Activated CD4-positive, alpha-beta T cell treated with anti-CD3 and anti-CD28 coated beads, Interleukin-2, amount 10 ng/mL, durations not matched to agents 7 days and 5 days (primary cell): ENCODE measurements at regions not wholly inside any gene's neighbourhood (a gene's known extent, or its start where the extent isn't known, plus 50 kb on each side); places are given as distances from the start of the nearest gene placed in this dataset.

ENCODE experiments used
- CTCF ChIA-PET: fragments of 350-600 bp; sonication (Branson Sonifier 250); formaldehyde crosslinking; loops from one replicate; lab custom pipeline; 2021; ENCODE audit warnings: antibody characterized with exemption; lab: Charles Lee
- POLR2A ChIA-PET: fragments of 350-600 bp; sonication (Branson Sonifier 250); formaldehyde crosslinking; loops from one replicate; lab custom pipeline; 2021; ENCODE audit warnings: antibody characterized with exemption; lab: Charles Lee
- DNase-seq: peaks from one replicate; pipeline ENCODE4 v3.0.0-alpha.2; 2020
- H3K27ac Mint-ChIP-seq: one replicate; pipeline ENCODE4 v1.8.0; 2021; ENCODE audit warnings: mild to moderate bottlenecking, moderate library complexity, mixed read lengths
- H3K27me3 Mint-ChIP-seq: one replicate; pipeline ENCODE4 v1.8.0; 2021; ENCODE audit warnings: mixed read lengths
- H3K36me3 Mint-ChIP-seq: one replicate; pipeline ENCODE4 v1.8.0; 2021; ENCODE audit warnings: low read depth, mixed read lengths
- H3K4me1 Mint-ChIP-seq: one replicate; pipeline ENCODE4 v1.8.0; 2021; ENCODE audit warnings: mixed read lengths
- H3K4me3 Mint-ChIP-seq: one replicate; pipeline ENCODE4 v1.8.0; 2021; ENCODE audit warnings: mild to moderate bottlenecking, moderate library complexity, mixed read lengths
- H3K9me3 Mint-ChIP-seq: one replicate; pipeline ENCODE4 v1.8.0; 2021; ENCODE audit warnings: mixed read lengths

- Mint-ChIP-seq H3K4me1 (no peaks in the 10 kb centered on the region), H3K27ac (no peak overlapping the region), H3K9me3 (no peaks in the 10 kb centered on the region), H3K4me3 (no peak overlapping the region), H3K36me3 (no peaks in the 10 kb centered on the region), H3K27me3 (no peaks in the 10 kb centered on the region)
- ChIA-PET CTCF (no interaction called here), POLR2A (no interaction called here)
- DNase-seq, result no peak
Measured at GRCh38 chr13:72141855-72142519, 275.0 kb upstream of the DACH1 start.

GRCh38 chr13:72139192-72139591, 272.2 kb upstream of the DACH1 start:
- Mint-ChIP-seq H3K36me3 (no peaks in the 10 kb centered on the region), H3K4me1 (no peaks in the 10 kb centered on the region), H3K27me3 (no peaks in the 10 kb centered on the region), H3K9me3 (no peaks in the 10 kb centered on the region), H3K27ac (no peak overlapping the region), H3K4me3 (no peak overlapping the region)
- DNase-seq, result no peak
- CTCF ChIA-PET, result no interaction called here
- POLR2A ChIA-PET, result no interaction called here

DNA sequence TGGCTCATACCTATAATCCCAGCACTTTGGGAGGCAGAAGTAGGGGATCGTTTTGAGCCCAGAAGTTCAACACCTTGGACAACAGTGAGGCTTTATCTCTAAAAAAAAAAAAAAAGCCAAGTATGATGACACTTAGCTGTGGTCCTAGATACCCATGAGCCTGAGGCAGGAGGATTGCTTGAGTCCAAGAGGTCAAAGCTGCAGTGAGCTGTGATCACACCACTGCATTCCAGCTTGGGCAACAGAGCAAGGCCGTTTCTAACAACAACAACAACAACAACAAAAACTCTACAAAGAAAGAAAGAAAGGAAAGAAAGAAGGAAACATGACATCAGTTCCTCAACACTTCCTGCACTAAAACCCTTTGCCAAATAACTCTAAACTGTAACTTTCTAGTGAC, 265.1 kb upstream of the DACH1 start:
- Mint-ChIP-seq H3K9me3 (no peaks in the 10 kb centered on the region), H3K27ac (no peak overlapping the region), H3K4me1 (no peaks in the 10 kb centered on the region), H3K36me3 (no peaks in the 10 kb centered on the region), H3K4me3 (no peak overlapping the region), H3K27me3 (no peaks in the 10 kb centered on the region)
- DNase-seq, result no peak
- POLR2A ChIA-PET, result no interaction called here
- CTCF ChIA-PET, result no interaction called here

DNA sequence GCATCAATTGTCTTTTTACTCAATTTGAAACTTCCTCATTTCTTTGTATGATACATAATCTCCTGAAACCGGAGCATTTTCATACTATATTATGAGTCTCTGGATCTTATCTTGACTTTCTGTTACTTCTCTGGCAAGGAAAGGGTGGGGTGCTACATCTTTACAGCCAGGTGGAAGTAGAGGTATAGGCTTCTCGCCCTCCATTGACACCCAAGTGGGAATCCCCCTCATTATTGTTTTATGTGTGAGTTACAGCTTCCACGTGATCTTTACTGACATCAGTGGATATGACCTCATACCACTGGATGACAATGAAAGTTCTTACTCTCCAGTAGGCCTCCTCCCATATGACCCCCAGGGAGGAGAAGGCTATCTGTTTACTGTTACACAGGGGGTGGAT, 262.1 kb upstream of the DACH1 start:
- CTCF ChIA-PET, result no interaction called here

DNA sequence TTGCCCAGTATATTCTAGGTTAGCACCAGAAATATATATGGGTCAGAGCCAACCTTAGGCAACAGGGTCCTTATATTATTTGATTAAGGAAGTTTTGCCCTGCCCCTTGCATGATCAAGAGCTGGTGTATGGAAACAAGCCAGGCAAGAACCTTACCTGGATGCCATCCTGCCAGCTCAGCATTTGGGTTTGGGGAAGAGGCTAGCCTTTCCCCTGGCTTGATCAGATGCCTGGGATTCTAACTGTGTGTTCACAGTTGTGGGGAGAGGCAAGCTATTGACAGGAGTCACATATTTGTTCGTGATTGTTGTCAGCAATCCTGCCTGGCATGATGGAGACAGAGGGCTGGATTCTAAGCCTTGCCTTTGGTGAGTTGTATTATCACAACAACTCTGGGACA, 260.0 kb upstream of the DACH1 start:
- H3K9me3 Mint-ChIP-seq, result no peaks in the 10 kb centered on the region
- DNase-seq, result no peak
- H3K27me3 Mint-ChIP-seq, result no peaks in the 10 kb centered on the region
- H3K36me3 Mint-ChIP-seq, result no peaks in the 10 kb centered on the region
- CTCF ChIA-PET, result no interaction called here
- no peak overlapping the region for H3K27ac Mint-ChIP-seq
- POLR2A ChIA-PET, result no interaction called here
- H3K4me1 Mint-ChIP-seq, result no peaks in the 10 kb centered on the region
- H3K4me3 Mint-ChIP-seq, result no peak overlapping the region

More for the DNA sequence above, 262.1 kb upstream of the DACH1 start:
- no peak for DNase-seq
- no peak overlapping the region for H3K4me3 Mint-ChIP-seq
- H3K36me3 Mint-ChIP-seq, result no peaks in the 10 kb centered on the region
- no peak overlapping the region for H3K27ac Mint-ChIP-seq
- no peaks in the 10 kb centered on the region for H3K27me3 Mint-ChIP-seq
- H3K9me3 Mint-ChIP-seq, result no peaks in the 10 kb centered on the region
- POLR2A ChIA-PET, result no interaction called here
- no peaks in the 10 kb centered on the region for H3K4me1 Mint-ChIP-seq

DNA sequence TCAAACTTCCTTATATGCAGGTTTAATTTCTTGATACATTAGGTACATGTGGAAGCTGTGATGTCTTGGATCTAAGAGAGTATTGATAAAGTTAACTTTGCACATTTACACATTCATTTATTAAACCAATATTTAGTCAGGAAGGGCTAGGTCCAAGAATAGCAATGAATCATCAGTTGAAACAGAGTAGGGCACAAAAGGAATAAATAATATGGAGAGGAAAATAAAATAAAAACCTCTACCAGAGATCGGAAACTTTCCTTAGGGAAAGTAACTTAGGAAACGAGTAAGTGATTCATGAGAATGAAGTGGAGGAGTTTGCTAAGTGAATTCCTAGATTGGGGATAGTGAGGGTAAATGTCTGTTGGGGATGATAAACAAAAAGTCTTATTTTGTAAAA, 259.4 kb upstream of the DACH1 start:
- no peak for DNase-seq
- Mint-ChIP-seq H3K36me3 (no peaks in the 10 kb centered on the region), H3K4me1 (no peaks in the 10 kb centered on the region), H3K27me3 (no peaks in the 10 kb centered on the region), H3K4me3 (no peak overlapping the region), H3K27ac (no peak overlapping the region), H3K9me3 (no peaks in the 10 kb centered on the region)
- CTCF ChIA-PET, result no interaction called here
- POLR2A ChIA-PET, result no interaction called here

DNA sequence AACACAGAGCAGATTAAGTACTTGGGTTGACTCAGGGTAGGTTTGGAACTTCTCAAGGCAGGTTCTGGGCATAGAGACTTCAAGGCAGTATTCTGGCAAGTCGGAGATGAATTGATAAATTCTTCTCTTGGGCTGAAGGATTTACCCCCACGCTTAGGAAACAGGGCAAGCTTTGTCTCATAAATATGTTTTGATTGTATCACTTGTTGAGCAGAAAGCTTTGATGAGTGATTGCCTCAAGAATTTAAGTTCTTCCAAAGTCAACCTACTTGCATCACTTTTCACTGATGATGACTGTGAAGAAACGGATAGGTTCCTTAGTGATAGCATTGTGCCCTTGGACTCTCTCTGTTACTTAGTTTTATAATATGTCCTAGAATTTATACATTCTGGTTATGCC, 258.6 kb upstream of the DACH1 start:
- CTCF ChIA-PET, result no interaction called here
- Mint-ChIP-seq H3K27me3 (no peaks in the 10 kb centered on the region), H3K9me3 (no peaks in the 10 kb centered on the region), H3K4me1 (no peaks in the 10 kb centered on the region), H3K27ac (no peak overlapping the region), H3K4me3 (no peak overlapping the region), H3K36me3 (no peaks in the 10 kb centered on the region)
- POLR2A ChIA-PET, result no interaction called here
- no peak for DNase-seq

DNA sequence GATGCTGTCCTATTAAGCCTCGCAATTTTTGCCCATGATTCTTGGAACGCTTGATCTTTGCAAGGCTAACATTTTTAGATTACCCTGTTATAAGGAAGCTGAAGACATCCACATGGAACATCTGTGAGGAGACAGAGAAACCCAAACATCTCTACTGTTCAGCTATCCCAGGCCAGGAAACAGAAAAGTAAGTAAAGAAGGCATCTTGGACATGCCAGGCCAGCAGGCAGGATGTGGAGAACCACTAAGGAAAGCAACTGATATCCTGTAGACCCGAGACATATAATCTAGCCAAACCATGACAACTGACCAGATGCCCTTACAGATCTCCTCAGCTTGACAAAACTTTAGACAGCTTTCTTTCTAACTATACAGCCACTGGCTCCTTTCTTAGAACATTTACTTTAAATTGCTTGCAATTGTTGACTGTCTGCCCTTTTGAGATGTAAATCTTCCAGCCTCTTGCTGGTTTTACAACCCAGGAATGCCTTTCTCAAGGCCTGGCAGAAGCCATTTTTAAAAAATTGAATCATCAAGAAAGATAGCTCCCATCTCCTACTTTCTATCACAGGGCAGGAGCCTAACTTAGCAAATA, 255.8 kb upstream of the DACH1 start:
- CTCF ChIA-PET, result no interaction called here
- no peak for DNase-seq
- Mint-ChIP-seq H3K27me3 (no peaks in the 10 kb centered on the region), H3K9me3 (no peaks in the 10 kb centered on the region), H3K36me3 (no peaks in the 10 kb centered on the region), H3K4me3 (no peak overlapping the region), H3K4me1 (no peaks in the 10 kb centered on the region), H3K27ac (no peak overlapping the region)
- POLR2A ChIA-PET, result no interaction called here

- H3K4me3 Mint-ChIP-seq, result no peak overlapping the region
- ChIA-PET CTCF (no interaction called here), POLR2A (no interaction called here)
- H3K27me3 Mint-ChIP-seq, result no peaks in the 10 kb centered on the region
- H3K27ac Mint-ChIP-seq, result no peak overlapping the region
- H3K9me3 Mint-ChIP-seq, result no peaks in the 10 kb centered on the region
- H3K4me1 Mint-ChIP-seq, result no peaks in the 10 kb centered on the region
- H3K36me3 Mint-ChIP-seq, result no peaks in the 10 kb centered on the region
- no peak for DNase-seq
Measured at GRCh38 chr13:72121466-72121865, 254.5 kb upstream of the DACH1 start.

DNA sequence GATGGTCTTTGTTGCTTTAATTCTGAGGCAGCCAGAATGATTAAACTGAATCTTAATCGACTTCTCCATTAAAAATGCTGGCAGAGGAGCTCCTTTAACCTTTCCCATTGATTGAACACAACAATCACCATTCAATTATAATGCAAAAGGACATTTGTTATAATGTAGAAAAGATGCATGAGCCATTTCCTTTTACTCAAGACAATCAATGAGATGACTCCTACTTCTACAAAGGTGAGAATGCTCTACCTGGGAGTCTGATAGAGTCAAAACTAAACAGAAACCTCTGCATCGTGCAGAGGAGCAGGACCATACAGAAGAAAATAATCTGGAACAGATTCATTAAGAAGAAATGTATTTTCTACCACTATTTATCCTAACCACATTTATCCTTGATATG, 253.6 kb upstream of the DACH1 start:
- no peaks in the 10 kb centered on the region for H3K27me3 Mint-ChIP-seq
- H3K36me3 Mint-ChIP-seq, result no peaks in the 10 kb centered on the region
- no peak overlapping the region for H3K27ac Mint-ChIP-seq
- H3K4me3 Mint-ChIP-seq, result no peak overlapping the region
- DNase-seq, result no peak
- ChIA-PET CTCF (no interaction called here), POLR2A (no interaction called here)
- peaks cover 4% of the 10 kb centered on the region for H3K9me3 Mint-ChIP-seq
- H3K4me1 Mint-ChIP-seq, result no peaks in the 10 kb centered on the region

DNA sequence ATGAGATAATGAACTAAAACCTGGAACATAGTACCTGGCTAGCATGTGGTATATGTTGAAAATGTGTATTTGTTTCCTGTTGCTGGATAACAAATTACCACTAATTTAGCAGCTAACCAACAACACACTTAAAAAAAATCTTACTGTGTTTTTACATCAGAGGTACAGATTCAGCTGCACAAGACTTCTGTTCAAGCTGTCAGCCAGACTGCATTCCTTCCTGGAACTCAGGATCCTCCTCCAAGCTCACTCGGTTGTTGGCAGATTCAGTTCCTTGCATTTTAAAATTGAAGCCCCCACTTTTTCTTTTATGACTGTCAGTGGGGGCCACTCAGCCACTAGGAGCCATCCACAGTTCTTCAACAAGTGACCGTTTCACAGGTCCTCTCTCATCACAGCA, 246.9 kb upstream of the DACH1 start:
- Mint-ChIP-seq H3K4me1 (no peaks in the 10 kb centered on the region), H3K36me3 (no peaks in the 10 kb centered on the region), H3K4me3 (no peak overlapping the region), H3K27me3 (no peaks in the 10 kb centered on the region), H3K27ac (no peak overlapping the region), H3K9me3 (peaks cover 4% of the 10 kb centered on the region)
- ChIA-PET CTCF (no interaction called here), POLR2A (no interaction called here)
- no peak for DNase-seq

DNA sequence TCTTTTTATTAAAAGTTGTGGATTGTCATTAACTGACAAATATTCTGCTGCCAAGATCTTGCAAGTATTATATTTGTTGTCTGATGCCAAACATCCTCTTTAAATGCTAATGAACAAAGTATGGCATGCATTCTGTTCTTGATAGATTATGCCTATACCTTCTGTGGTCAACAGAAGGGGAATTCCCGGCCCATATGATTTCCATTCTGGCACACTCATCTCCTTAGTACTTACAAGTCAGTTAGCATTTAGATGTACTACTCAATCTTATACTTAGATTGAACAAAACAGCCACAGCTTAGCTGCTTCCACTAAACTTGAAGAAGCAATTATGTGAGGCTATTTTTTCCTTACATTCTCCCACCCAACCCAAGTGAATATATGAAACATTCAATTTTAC, 246.1 kb upstream of the DACH1 start:
- Mint-ChIP-seq H3K27ac (no peak overlapping the region), H3K36me3 (no peaks in the 10 kb centered on the region), H3K4me1 (no peaks in the 10 kb centered on the region), H3K4me3 (no peak overlapping the region), H3K27me3 (no peaks in the 10 kb centered on the region), H3K9me3 (peaks cover 4% of the 10 kb centered on the region)
- ChIA-PET CTCF (no interaction called here), POLR2A (no interaction called here)
- DNase-seq, result no peak

- POLR2A ChIA-PET, result no interaction called here
- DNase-seq, result no peak
- Mint-ChIP-seq H3K27ac (no peak overlapping the region), H3K27me3 (no peaks in the 10 kb centered on the region), H3K4me3 (no peak overlapping the region), H3K9me3 (peaks cover 4% of the 10 kb centered on the region), H3K4me1 (no peaks in the 10 kb centered on the region), H3K36me3 (no peaks in the 10 kb centered on the region)
- CTCF ChIA-PET, result no interaction called here
Measured at GRCh38 chr13:72112216-72112615, 245.2 kb upstream of the DACH1 start.

- Mint-ChIP-seq H3K4me1 (no peaks in the 10 kb centered on the region), H3K36me3 (no peaks in the 10 kb centered on the region), H3K4me3 (no peak overlapping the region), H3K27ac (no peak overlapping the region), H3K27me3 (no peaks in the 10 kb centered on the region), H3K9me3 (peaks cover 3% of the 10 kb centered on the region)
- ChIA-PET CTCF (no interaction called here), POLR2A (no interaction called here)
- DNase-seq, result no peak
Measured at GRCh38 chr13:72109863-72110262, 242.9 kb upstream of the DACH1 start.
